Prostate gland (tissue), 2 donors: ENCODE measurements at regions not wholly inside any gene's neighbourhood (a gene's known extent, or its start where the extent isn't known, plus 50 kb on each side); places are given as distances from the start of the nearest gene placed in this dataset.
"Not testable (repeated sequence)": the region's sequence is repeated elsewhere in the genome, so short reads cannot be mapped to it uniquely, and the experiment has no call there.

ENCODE experiments used
- DNase-seq: peaks from one replicate; pipeline ENCODE4 v3.0.0-alpha.2; 2019; ENCODE audit warnings: low spot score
- H3K27ac ChIP-seq, 2 donors: fragments of 200-600 bp; sonication (generic); 2 replicates each; pipeline ENCODE4 v1.5.1; 2017 to 2019
- H3K27me3 ChIP-seq: fragments of 200-600 bp; sonication (generic); replicated peaks from 2 replicates; pipeline ENCODE4 v1.5.1; 2019; ENCODE audit not compliant: insufficient read depth
- H3K36me3 ChIP-seq, 2 donors: fragments of 200-600 bp; sonication (generic); 1 replicate in 1 of 2; 2 replicates in 1 of 2; pipeline versions ENCODE4 v1.5.1 to v1.8.1; 2017 to 2019
- H3K4me1 ChIP-seq: fragments of 200-600 bp; sonication (generic); replicated peaks from 2 replicates; pipeline ENCODE4 v1.5.1; 2019
- H3K4me3 ChIP-seq, 2 donors: fragments of 200-600 bp; sonication (generic); 2 replicates each; pipeline ENCODE4 v1.5.1; 2017 to 2019
- H3K9me3 ChIP-seq: fragments of 200-600 bp; sonication (generic); 2 replicates; pipeline ENCODE4 v1.5.1; 2017
- POLR2A ChIP-seq: fragments of 450-650 bp; IDR thresholded peaks from one replicate; pipeline ENCODE4 v1.6.1; 2016; ENCODE audit warnings: antibody characterized with exemption, mild to moderate bottlenecking
- POLR2AphosphoS5 ChIP-seq: sonication (generic); formaldehyde crosslinking; IDR thresholded peaks from one replicate; pipeline ENCODE4 v1.6.1; 2017; ENCODE audit warnings: antibody characterized with exemption
- WGBS: methylation state at CpG from one replicate; pipeline ENCODE4 v1.1.5; 2018; 5-methylcytosine and 5-hydroxymethylcytosine counted together
- intact Hi-C: fragments of 100-400 bp; cut with DNase I; formaldehyde crosslinking; loops from one replicate; pipeline ENCODE4 v1.14.2; 2022
- TF ChIP-seq, protein P1 (sequence below), 4 experiments: fragments of 200-600 bp in 2 of 4; fragments of 450-650 bp in 2 of 4; sonication (generic) in 2 of 4; IDR thresholded peaks; 1 replicate in 3 of 4; 2 replicates in 1 of 4; pipeline ENCODE4 v1.5.1; 2016 to 2019; ENCODE audit warnings: antibody characterized with exemption in 4 of 4, mild to moderate bottlenecking in 2 of 4, moderate library complexity in 2 of 4

- WGBS = 93% methylated on average over 4 of the region's 4 CpGs
- intact Hi-C loops = no loop called here
- H3K4me3 ChIP-seq = no peak overlapping the region
- no peaks in the 10 kb centered on the region for H3K9me3 ChIP-seq
- no peaks in the 10 kb centered on the region for H3K36me3 ChIP-seq
- no peak for DNase-seq
- H3K27ac ChIP-seq = no peak overlapping the region
- TF ChIP-seq POLR2A = no peak
- TF ChIP-seq POLR2AphosphoS5 = no peak
- TF ChIP-seq, protein P1, sequence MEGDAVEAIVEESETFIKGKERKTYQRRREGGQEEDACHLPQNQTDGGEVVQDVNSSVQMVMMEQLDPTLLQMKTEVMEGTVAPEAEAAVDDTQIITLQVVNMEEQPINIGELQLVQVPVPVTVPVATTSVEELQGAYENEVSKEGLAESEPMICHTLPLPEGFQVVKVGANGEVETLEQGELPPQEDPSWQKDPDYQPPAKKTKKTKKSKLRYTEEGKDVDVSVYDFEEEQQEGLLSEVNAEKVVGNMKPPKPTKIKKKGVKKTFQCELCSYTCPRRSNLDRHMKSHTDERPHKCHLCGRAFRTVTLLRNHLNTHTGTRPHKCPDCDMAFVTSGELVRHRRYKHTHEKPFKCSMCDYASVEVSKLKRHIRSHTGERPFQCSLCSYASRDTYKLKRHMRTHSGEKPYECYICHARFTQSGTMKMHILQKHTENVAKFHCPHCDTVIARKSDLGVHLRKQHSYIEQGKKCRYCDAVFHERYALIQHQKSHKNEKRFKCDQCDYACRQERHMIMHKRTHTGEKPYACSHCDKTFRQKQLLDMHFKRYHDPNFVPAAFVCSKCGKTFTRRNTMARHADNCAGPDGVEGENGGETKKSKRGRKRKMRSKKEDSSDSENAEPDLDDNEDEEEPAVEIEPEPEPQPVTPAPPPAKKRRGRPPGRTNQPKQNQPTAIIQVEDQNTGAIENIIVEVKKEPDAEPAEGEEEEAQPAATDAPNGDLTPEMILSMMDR (IDR thresholded peaks at IDR 0.05) = no peak
- H3K4me1 ChIP-seq = no peaks in the 10 kb centered on the region
- no peaks in the 10 kb centered on the region for H3K27me3 ChIP-seq
Measured at GRCh38 chr4:60905162-60905561, 295.0 kb upstream of the ADGRL3 start.

- H3K27me3 ChIP-seq = no peaks in the 10 kb centered on the region
- no peak for DNase-seq
- H3K36me3 ChIP-seq = no peaks in the 10 kb centered on the region
- TF ChIP-seq POLR2A (no peak), POLR2AphosphoS5 (no peak)
- TF ChIP-seq, protein P1 (IDR thresholded peaks at IDR 0.05) = no peak
- intact Hi-C loops = no loop called here
- H3K9me3 ChIP-seq = no peaks in the 10 kb centered on the region
- no peak overlapping the region for H3K27ac ChIP-seq
- H3K4me1 ChIP-seq = no peaks in the 10 kb centered on the region
- H3K4me3 ChIP-seq = no peak overlapping the region
Measured at GRCh38 chr4:60911127-60911526, 289.0 kb upstream of the ADGRL3 start.

- no peak for DNase-seq
Measured at GRCh38 chr4:60913002-60913401, 287.1 kb upstream of the ADGRL3 start.

DNA sequence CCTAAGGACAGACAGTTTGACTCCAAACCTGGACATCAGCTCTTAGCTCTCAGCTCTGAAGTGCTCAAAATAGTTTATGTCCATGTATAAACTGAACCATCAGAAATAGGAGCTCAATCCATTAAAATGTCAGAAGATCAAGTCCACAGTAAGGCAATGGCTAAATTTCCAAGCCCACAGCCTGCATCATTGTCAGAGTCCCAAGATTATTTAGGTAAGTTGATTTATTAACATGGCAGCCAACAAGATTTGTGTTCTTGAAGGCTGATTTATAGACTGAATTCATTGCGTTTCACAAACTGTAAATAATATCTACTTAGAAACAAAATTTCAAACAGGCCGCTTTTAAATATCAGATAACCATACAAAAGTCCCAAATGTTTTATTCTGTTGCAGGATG lies 286.5 kb upstream of the ADGRL3 start:
- DNase-seq = no peak
- Histone ChIP-seq H3K36me3 (no peaks in the 10 kb centered on the region), H3K27ac (no peak overlapping the region), H3K4me1 (no peaks in the 10 kb centered on the region), H3K4me3 (no peak overlapping the region), H3K27me3 (no peaks in the 10 kb centered on the region), H3K9me3 (no peaks in the 10 kb centered on the region)
- WGBS = 43% methylated on average over 2 of the region's 2 CpGs
- intact Hi-C loops = no loop called here
- TF ChIP-seq POLR2AphosphoS5 = no peak
- TF ChIP-seq POLR2A = no peak
- TF ChIP-seq, protein P1 (IDR thresholded peaks at IDR 0.05) = no peak

More at GRCh38 chr4:60913002-60913401, 287.1 kb upstream of the ADGRL3 start:
- H3K4me1 ChIP-seq = no peaks in the 10 kb centered on the region
- H3K4me3 ChIP-seq = no peak overlapping the region
- no peak overlapping the region for H3K27ac ChIP-seq
- no peak for TF ChIP-seq POLR2A
- no peaks in the 10 kb centered on the region for H3K36me3 ChIP-seq
- intact Hi-C loops = no loop called here
- H3K9me3 ChIP-seq = no peaks in the 10 kb centered on the region
- H3K27me3 ChIP-seq = no peaks in the 10 kb centered on the region
- WGBS = 43% methylated on average over 3 of the region's 3 CpGs

- H3K27me3 ChIP-seq, H3K27ac ChIP-seq, H3K9me3 ChIP-seq, intact Hi-C loops, DNase-seq, H3K4me1 ChIP-seq, H3K4me3 ChIP-seq, H3K36me3 ChIP-seq: not testable (repeated sequence)
- WGBS = 87% methylated on average over 4 of the region's 4 CpGs
Measured at GRCh38 chr4:60921735-60922134, 278.4 kb upstream of the ADGRL3 start.

GRCh38 chr4:60923075-60923474 lies 277.1 kb upstream of the ADGRL3 start:
- Histone ChIP-seq H3K36me3 (no peaks in the 10 kb centered on the region), H3K27me3 (no peaks in the 10 kb centered on the region), H3K4me3 (no peak overlapping the region), H3K27ac (no peak overlapping the region), H3K4me1 (no peaks in the 10 kb centered on the region), H3K9me3 (no peaks in the 10 kb centered on the region)
- WGBS = 39% methylated on average over 1 of the region's 1 CpG
- TF ChIP-seq, protein P1 (IDR thresholded peaks at IDR 0.05) = no peak
- TF ChIP-seq POLR2A (no peak), POLR2AphosphoS5 (no peak)
- intact Hi-C loops = no loop called here
- no peak for DNase-seq
